SJSA1 (cell line): ENCODE measurements at regions not wholly inside any gene's neighbourhood (a gene's known extent, or its start where the extent isn't known, plus 50 kb on each side); places are given as distances from the start of the nearest gene placed in this dataset.

ENCODE experiments used
- DNase-seq, 2 experiments: peaks; one replicate each; pipeline ENCODE4 v3.0.0-alpha.2; 2015 to 2020; ENCODE audit warnings: low spot score in 2 of 2, low read depth in 1 of 2
- H3K27ac ChIP-seq: fragments of 250-450 bp; sonication (Bioruptor Pico); 2 replicates; pipeline ENCODE4 v1.5.1; 2020; ENCODE audit warnings: mild to moderate bottlenecking, moderate library complexity
- H3K27me3 ChIP-seq: fragments of 250-450 bp; sonication (Bioruptor Pico); replicated peaks from 2 replicates; pipeline ENCODE4 v1.5.1; 2020; ENCODE audit warnings: mild to moderate bottlenecking, moderate library complexity
- H3K36me3 ChIP-seq: fragments of 250-450 bp; sonication (Bioruptor Pico); 2 replicates; pipeline ENCODE4 v1.5.1; 2020; ENCODE audit warnings: mild to moderate bottlenecking
- H3K4me1 ChIP-seq: fragments of 250-450 bp; sonication (Bioruptor Pico); replicated peaks from 2 replicates; pipeline ENCODE4 v1.6.1; 2021; ENCODE audit warnings: mild to moderate bottlenecking
- H3K4me3 ChIP-seq: fragments of 250-450 bp; sonication (Bioruptor Pico); 2 replicates; pipeline ENCODE4 v1.5.1; 2020; ENCODE audit warnings: mild to moderate bottlenecking
- H3K9me3 ChIP-seq: fragments of 250-450 bp; sonication (Bioruptor Pico); replicated peaks from 2 replicates; pipeline ENCODE4 v1.5.1; 2020; ENCODE audit warnings: mild to moderate bottlenecking

DNA sequence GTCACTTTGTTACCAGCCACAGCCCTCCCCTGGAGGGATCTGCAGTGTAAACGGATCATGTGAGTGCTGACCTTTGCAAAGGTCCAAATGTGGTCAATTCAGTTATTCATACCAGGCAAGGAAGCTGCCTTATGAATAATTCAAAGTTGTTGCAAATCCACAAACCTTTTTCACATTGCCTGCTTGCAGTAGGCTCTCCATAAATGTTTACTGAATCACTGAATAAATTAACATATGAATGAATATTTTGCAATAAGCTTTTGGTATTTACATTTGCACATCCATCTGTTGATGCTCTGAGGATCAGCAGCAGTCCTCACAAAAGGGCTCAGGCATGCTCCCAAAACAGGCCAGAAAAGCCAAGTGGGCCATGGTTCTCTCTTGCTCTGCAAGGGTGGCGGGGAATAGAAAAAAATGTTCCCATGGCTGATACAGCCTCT lies 156.8 kb downstream of the VAPA start:
- no peaks in the 10 kb centered on the region for H3K4me1 ChIP-seq
- no peaks in the 10 kb centered on the region for H3K27me3 ChIP-seq
- H3K27ac ChIP-seq: no peak overlapping the region
- H3K4me3 ChIP-seq: no peak overlapping the region
- no peaks in the 10 kb centered on the region for H3K9me3 ChIP-seq
- no peaks in the 10 kb centered on the region for H3K36me3 ChIP-seq
- no peak for DNase-seq

DNA sequence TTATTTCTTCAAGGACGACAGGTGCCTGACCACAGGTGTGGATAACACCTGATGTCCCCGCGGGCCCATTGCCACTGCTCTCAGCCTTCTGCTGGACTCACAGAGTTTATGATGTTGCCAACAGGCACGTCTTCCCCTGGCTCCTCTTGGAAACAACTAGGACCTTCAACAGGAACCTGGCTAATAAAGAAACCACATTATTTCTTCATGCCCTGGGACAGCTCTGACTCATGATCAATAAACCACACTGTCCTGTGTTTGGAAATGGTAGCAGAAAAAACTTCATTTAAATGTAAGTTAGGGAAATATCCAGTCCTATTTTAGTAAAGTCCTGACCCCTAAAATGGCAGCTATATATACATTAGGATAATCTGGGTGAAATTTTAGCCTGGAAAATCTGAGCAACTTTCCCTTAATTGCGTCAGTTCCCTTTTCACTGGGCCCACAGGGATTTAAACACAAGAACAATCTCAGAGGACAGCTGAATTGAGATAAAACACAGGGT lies 158.9 kb downstream of the VAPA start:
- no peaks in the 10 kb centered on the region for H3K9me3 ChIP-seq
- H3K27ac ChIP-seq: no peak overlapping the region
- H3K4me1 ChIP-seq: no peaks in the 10 kb centered on the region
- no peaks in the 10 kb centered on the region for H3K27me3 ChIP-seq
- DNase-seq: no peak
- H3K36me3 ChIP-seq: no peaks in the 10 kb centered on the region
- no peak overlapping the region for H3K4me3 ChIP-seq

DNA sequence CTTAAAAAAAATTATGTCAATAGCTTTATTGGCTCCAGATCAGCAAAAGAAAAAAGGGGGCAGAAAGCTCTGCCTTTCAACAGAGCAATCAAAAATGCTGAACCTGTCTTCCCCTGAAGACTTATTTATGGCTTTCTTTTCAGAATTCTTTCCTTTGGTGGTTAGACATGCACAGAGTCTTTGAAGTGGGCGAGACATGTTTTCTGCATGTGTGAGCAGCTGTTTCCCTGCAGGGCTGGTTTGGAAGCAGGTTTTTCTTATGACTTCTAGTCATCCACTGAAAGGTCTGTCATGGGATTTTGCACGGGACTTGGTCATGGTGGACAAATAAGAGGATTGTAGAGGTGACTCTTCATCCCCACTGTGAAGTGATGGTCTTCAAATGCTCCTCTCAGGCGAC lies 160.3 kb downstream of the VAPA start:
- Histone ChIP-seq H3K9me3 (no peaks in the 10 kb centered on the region), H3K36me3 (no peaks in the 10 kb centered on the region), H3K4me1 (no peaks in the 10 kb centered on the region), H3K27me3 (no peaks in the 10 kb centered on the region), H3K4me3 (no peak overlapping the region), H3K27ac (no peak overlapping the region)
- no peak for DNase-seq

DNA sequence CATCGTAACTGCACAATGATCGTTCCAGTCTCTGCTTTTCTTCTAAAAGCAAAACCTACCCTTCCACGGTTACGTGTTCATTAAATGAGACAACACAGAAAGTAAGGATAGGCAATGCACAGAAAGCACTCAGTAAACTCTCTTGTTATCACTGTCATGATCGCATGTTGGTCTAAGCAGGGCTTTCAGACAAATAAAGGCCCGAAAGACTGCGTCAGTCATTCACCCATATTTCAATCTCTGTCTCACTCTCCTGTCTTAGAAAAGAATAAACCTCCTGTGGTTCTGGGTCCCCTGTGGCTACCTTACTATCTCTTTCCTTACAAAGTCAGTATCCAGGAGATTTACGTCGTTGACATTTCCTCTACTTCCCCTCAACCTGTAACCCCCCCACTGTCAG lies 160.9 kb downstream of the VAPA start:
- Histone ChIP-seq H3K9me3 (no peaks in the 10 kb centered on the region), H3K36me3 (no peaks in the 10 kb centered on the region), H3K27me3 (no peaks in the 10 kb centered on the region), H3K4me3 (no peak overlapping the region), H3K27ac (no peak overlapping the region), H3K4me1 (no peaks in the 10 kb centered on the region)
- no peak for DNase-seq

DNA sequence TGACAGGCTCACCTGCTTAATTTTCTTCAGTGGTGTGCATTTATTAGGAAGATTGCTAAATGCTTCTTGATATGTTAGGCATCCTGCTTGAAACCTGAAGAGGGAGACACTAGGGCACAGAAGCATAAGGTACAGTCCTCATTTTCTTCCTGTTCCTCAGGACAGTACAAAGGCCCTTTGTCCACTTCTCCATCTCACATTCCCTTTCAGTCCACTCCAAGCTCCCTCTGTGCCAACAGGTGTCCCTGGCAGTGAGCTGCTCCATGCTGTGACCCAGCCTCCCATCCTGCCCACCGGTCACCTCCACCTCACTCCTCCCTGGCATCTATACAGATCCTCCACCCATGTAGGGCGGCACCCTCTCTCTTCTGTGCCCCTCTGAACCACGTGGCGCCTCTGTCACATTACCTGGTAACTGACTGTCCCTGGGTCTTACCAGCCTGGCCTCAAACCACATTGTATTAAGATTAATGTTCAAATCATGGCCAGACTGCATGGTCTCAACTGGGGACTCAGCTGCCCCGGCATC lies 162.8 kb downstream of the VAPA start:
- no peak overlapping the region for H3K4me3 ChIP-seq
- H3K27me3 ChIP-seq: no peaks in the 10 kb centered on the region
- no peak for DNase-seq
- H3K4me1 ChIP-seq: no peaks in the 10 kb centered on the region
- no peaks in the 10 kb centered on the region for H3K9me3 ChIP-seq
- H3K36me3 ChIP-seq: no peaks in the 10 kb centered on the region
- H3K27ac ChIP-seq: no peak overlapping the region

DNA sequence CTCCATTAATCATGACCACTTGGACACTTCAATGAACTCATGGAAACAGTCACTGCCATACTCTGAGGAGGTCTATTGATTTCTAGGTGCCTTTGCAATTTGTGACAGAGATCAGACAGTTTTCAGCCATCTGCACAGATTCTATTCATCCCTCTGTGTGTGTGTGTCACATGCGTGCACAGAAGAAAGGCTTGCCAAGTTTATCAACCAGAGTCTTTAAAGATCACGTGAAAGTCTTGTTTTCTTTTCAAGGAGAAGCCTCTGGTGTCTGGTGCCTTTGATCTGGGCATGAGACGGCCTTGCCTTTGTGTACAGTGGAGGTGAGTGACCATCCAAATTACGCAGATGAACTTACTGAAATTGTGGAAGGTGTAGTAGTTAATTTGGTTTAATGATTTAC lies 164.2 kb downstream of the VAPA start:
- Histone ChIP-seq H3K27me3 (no peaks in the 10 kb centered on the region), H3K4me3 (no peak overlapping the region), H3K4me1 (no peaks in the 10 kb centered on the region), H3K36me3 (no peaks in the 10 kb centered on the region), H3K9me3 (peaks cover under 1% of the 10 kb centered on the region), H3K27ac (no peak overlapping the region)
- DNase-seq: no peak

DNA sequence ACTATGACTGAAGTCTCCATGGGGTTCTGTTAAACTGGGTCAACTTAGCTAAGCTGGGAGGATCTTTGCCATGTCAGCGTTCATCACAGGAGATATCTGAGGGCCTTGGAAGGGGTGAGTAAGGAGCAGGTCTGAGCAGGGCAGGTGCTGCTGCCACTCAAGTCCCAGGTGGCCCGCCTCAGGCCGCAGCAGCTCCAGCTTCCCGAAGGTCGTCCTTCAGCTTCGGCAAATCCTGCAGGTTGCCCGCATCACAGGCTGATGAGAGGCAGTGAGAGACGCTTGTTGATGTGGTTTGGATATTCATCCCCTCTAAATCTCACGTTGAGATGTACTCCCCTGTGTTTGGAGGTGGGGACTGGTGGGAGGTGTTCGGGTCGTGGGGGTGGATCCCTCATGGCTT lies 166.6 kb downstream of the VAPA start:
- Histone ChIP-seq H3K27ac (no peak overlapping the region), H3K36me3 (no peaks in the 10 kb centered on the region), H3K4me1 (no peaks in the 10 kb centered on the region), H3K4me3 (no peak overlapping the region), H3K9me3 (peaks cover 5% of the 10 kb centered on the region), H3K27me3 (no peaks in the 10 kb centered on the region)
- DNase-seq: no peak

DNA sequence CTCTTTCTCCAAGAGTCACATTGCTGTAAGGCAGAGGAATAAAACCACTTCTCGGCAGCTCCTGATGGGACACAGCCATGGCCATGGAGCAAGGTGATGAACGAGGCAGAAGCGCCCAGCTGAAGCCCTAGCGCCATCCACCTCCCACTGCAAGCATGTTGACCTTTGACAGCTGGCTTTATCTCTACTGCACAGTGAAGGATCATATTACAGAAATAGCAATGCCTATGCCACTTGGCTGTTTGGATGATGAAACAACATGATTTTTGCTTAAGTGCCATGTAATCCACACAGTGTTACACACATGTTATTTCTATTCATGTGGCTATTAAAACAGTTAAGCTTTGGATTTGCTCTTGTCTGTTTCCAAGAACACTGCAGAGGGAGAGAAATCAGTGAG lies 167.7 kb downstream of the VAPA start:
- H3K27ac ChIP-seq: no peak overlapping the region
- H3K36me3 ChIP-seq: no peaks in the 10 kb centered on the region
- H3K9me3 ChIP-seq: peaks cover 5% of the 10 kb centered on the region
- no peak overlapping the region for H3K4me3 ChIP-seq
- no peaks in the 10 kb centered on the region for H3K4me1 ChIP-seq
- H3K27me3 ChIP-seq: no peaks in the 10 kb centered on the region
- no peak for DNase-seq

DNA sequence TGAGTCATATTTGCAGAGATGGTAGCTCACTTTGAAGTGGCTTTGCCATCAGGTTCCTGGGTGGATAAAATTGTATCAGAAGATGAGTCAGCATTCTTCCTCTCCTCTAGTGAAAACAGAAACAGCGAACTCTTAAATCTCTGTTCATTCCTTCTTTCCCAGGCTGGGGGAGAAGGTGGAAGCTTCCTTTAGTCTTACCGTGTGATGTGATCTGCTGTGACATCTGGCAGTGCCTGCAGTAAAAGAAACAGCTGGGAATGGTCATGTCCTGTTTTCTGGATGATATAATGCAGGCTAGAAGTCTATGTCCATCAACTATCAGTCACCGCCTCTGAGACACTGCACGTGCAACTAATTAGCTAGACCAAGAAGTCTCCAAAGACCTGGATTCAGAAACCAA lies 171.6 kb downstream of the VAPA start:
- Histone ChIP-seq H3K4me3 (no peak overlapping the region), H3K27me3 (no peaks in the 10 kb centered on the region), H3K36me3 (no peaks in the 10 kb centered on the region), H3K9me3 (peaks cover 5% of the 10 kb centered on the region), H3K27ac (no peak overlapping the region), H3K4me1 (no peaks in the 10 kb centered on the region)
- no peak for DNase-seq

DNA sequence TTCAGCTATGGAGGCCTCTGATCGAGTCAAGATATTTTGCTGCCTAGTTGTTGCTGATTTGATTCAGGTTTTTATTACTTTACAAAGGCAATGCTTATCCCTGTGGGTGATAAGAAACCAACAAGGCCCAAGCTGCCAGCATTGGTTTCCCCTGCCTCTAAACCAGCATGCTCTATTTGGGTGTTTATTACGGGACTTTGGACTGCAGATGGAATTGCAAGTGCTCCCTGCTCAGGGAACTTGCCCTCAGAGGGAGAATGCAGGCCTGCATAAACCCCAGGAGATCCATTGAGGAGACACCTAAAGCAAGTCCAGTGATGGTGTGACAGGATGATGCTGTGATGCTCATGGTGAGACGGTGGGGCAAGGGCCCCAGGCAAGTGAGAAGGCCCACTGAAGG lies 172.1 kb downstream of the VAPA start:
- Histone ChIP-seq H3K4me3 (no peak overlapping the region), H3K4me1 (no peaks in the 10 kb centered on the region), H3K9me3 (peaks cover 5% of the 10 kb centered on the region), H3K27ac (no peak overlapping the region), H3K27me3 (no peaks in the 10 kb centered on the region), H3K36me3 (no peaks in the 10 kb centered on the region)
- no peak for DNase-seq

DNA sequence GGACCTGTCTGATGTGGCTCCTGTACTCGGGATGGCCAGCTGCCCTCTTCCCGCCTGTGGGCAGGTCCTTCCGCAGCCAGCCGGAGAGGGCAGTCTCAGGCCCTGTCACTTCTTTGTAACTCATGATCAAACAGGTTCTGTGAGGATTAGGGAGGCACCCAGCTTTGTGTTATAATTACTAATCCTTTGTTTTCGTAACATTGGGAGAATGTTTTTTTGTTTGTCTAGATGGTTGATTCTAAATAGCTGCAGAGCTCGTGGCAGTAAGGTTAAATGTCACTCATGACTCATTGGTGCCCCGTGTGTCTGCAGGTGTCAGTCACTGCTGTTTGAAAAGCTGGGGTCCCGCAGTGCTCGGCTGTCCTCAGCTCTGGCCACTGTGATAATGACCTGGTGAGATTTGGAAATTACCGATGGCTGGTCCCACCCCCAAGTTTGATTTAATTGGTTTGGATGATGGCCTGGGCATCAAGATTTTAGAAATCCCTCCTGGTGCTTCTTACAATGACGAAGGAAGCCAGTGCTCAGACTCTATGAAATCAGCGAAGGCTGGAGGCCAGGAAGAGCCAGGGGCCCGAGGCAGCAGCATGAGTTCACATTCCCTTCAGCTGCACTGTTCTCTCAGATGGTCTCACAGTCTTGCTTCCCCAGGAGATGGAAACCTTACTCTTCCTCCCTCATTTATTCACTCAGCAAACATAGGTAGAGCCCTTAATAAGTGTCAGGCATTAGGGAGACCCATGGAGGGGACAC lies 172.8 kb downstream of the VAPA start:
- no peaks in the 10 kb centered on the region for H3K36me3 ChIP-seq
- no peaks in the 10 kb centered on the region for H3K27me3 ChIP-seq
- peaks cover 5% of the 10 kb centered on the region for H3K9me3 ChIP-seq
- no peak for DNase-seq
- H3K4me1 ChIP-seq: no peaks in the 10 kb centered on the region
- no peak overlapping the region for H3K27ac ChIP-seq
- H3K4me3 ChIP-seq: no peak overlapping the region

DNA sequence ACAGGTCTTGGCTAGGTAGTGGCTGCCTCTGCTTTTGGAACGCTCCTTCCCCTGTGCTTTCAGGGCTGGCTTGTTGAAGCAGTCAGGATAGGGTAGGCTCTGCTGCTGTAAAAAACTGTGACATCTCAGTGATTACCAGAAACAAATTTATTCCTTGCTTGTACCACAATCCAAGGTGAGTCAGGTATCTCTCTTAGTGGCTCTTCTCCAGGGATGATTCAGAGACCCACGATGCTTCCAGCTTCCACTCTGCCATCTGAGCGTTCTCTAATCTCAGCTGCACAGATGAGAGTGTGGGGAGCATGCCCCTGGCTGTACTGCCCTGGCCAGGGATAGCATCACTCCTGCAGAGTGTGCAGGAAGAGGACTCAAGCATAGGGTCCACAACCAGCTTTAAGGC lies 174.9 kb downstream of the VAPA start:
- Histone ChIP-seq H3K27ac (no peak overlapping the region), H3K4me1 (no peaks in the 10 kb centered on the region), H3K4me3 (no peak overlapping the region), H3K27me3 (no peaks in the 10 kb centered on the region), H3K36me3 (no peaks in the 10 kb centered on the region), H3K9me3 (no peaks in the 10 kb centered on the region)
- DNase-seq: no peak

DNA sequence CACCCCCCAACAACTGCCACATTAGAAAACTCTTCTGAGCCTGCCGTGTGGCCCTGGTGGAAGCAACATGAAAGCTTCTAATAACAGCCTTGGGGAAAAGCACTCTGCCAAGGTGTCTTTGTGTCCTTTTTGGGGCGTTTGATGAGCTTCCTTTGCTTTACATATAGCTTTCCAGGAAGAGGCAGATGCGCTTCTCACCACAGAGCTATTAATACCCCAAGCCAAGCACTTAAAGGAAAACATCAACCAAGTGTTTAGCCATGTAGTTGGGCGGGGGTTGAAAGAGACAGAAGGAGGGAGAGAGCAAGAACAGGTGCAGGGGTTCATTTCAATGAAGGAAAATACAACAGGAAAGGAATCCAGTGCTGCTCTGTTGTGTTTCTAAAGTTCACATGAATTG lies 176.1 kb downstream of the VAPA start:
- no peaks in the 10 kb centered on the region for H3K27me3 ChIP-seq
- H3K9me3 ChIP-seq: no peaks in the 10 kb centered on the region
- H3K4me1 ChIP-seq: no peaks in the 10 kb centered on the region
- no peak overlapping the region for H3K4me3 ChIP-seq
- DNase-seq: no peak
- H3K36me3 ChIP-seq: no peaks in the 10 kb centered on the region
- no peak overlapping the region for H3K27ac ChIP-seq

DNA sequence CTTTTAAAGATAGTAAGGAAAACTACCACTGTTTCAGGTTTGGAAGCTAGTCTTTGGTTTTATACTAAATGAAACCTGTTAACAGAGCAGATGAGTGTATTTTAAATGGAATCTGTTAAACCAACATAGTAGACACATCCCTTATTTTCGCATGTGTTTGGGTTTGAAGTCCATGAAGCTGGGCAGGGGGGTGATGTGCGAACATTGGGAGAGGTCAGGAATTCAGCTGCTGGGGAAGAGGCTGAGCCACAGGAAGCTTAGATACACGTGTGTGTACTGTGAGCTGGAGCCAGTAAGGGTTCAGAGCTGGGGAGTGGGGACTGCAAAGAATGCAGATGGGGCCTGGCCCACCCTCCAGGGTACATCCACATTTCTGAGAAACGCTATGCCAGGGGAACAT lies 176.9 kb downstream of the VAPA start:
- Histone ChIP-seq H3K27me3 (no peaks in the 10 kb centered on the region), H3K27ac (no peak overlapping the region), H3K4me1 (no peaks in the 10 kb centered on the region), H3K4me3 (no peak overlapping the region), H3K36me3 (no peaks in the 10 kb centered on the region), H3K9me3 (no peaks in the 10 kb centered on the region)
- no peak for DNase-seq

DNA sequence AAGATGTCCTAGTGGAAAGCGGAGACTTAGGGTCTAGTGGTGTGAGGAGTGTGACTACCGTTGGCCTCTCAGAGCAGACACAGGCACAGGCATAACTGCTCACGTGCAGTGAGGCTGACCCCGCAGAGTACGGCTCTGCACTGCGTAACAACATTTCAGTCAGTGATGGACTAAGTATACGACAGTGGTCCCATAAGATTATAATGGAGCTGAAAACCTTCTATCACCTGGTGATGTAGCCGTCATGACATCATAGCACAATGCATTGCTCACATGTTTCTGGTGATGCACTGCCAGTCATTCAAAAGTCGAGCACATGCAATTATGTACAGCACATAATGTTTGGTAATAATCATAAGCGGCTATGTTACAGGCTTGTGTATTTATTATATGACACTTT lies 179.6 kb downstream of the VAPA start:
- Histone ChIP-seq H3K4me3 (no peak overlapping the region), H3K4me1 (no peaks in the 10 kb centered on the region), H3K36me3 (no peaks in the 10 kb centered on the region), H3K9me3 (no peaks in the 10 kb centered on the region), H3K27me3 (no peaks in the 10 kb centered on the region), H3K27ac (no peak overlapping the region)
- DNase-seq: no peak
